ENCODE measurements at regions not wholly inside any gene's neighbourhood (a gene's known extent, or its start where the extent isn't known, plus 50 kb on each side); places are given as distances from the start of the nearest gene placed in this dataset.

- Mint-ChIP-seq H3K4me3 (no peak overlapping the region), H3K36me3 (ENCODE audit: low read depth) (no peaks in the 10 kb centered on the region), H3K27me3 (ENCODE audit: low read depth) (no peaks in the 10 kb centered on the region), H3K4me1 (ENCODE audit: low read depth) (peaks cover 15% of the 10 kb centered on the region), H3K9me3 (no peaks in the 10 kb centered on the region), H3K27ac (no peak overlapping the region)
- CTCF ChIA-PET: interaction anchor here (1.2 kb wide), 1 partner anchor 14 kb away, joined by 6 read pairs; no protein-coding TSS in a partner anchor
- intact Hi-C loops (cut with micrococcal nuclease): no loop called here
- no peak for DNase-seq
Measured at GRCh38 chr14:97444248-97444647, 647.1 kb downstream of the VRK1 start.

- H3K36me3 Mint-ChIP-seq (ENCODE audit: low read depth): no peaks in the 10 kb centered on the region
- CTCF ChIA-PET: no interaction called here
- H3K9me3 Mint-ChIP-seq: no peaks in the 10 kb centered on the region
- H3K4me3 Mint-ChIP-seq: no peak overlapping the region
- no peaks in the 10 kb centered on the region for H3K27me3 Mint-ChIP-seq (ENCODE audit: low read depth)
- peaks cover 15% of the 10 kb centered on the region for H3K4me1 Mint-ChIP-seq (ENCODE audit: low read depth)
- no peak for DNase-seq
- intact Hi-C loops (cut with micrococcal nuclease): no loop called here
- no peak overlapping the region for H3K27ac Mint-ChIP-seq
Measured at GRCh38 chr14:97445367-97445766, 648.2 kb downstream of the VRK1 start.

DNA sequence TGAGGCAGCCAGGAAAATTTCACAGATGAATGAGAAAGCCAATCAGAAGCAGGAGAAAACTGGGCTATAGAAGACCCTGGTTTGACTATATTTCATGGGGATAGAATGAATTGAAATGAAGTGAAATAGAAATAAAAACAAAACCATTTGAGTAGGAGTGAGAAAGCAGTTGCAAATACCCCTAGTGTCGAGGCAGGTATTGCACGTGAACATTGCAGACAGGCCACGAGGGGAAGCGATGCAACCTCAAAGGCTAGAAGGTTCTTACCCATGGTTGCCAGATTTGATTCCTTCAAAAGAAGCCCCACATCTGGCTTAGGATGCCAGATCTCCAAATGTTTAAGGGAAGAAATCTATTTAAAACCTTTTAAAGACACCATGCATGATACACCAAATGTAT lies 648.9 kb downstream of the VRK1 start:
- no peak overlapping the region for H3K4me3 Mint-ChIP-seq
- CTCF ChIA-PET: interaction anchor here (0.9 kb wide), 1 partner anchor 59 kb away, joined by 3 read pairs; no protein-coding TSS in a partner anchor

DNA sequence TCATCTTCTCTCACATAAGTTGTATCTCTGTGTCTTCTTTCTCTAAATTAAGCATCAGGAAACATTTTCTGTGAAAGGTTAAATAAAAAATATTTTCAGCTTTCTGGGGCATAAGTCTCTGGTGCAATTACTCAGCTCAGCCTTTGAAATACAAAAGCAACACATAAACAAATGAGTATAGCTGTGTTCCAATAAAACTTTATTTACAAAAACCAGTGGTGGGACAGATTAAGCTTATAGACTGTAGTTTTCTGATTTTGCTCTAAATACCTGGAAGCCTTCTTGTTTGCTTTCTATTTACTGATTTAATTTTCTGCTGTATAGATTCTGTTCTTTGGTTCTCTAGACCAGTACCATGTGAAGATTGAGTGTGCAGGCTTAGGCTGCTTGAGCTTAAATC lies 655.1 kb downstream of the VRK1 start:
- H3K27me3 Mint-ChIP-seq (ENCODE audit: low read depth): no peaks in the 10 kb centered on the region
- no peak overlapping the region for H3K27ac Mint-ChIP-seq
- no peak overlapping the region for H3K4me3 Mint-ChIP-seq
- CTCF ChIA-PET: interaction anchor here (0.7 kb wide), 1 partner anchor 724 kb away, joined by 3 read pairs; no protein-coding TSS in a partner anchor
- peaks cover 1% of the 10 kb centered on the region for H3K36me3 Mint-ChIP-seq (ENCODE audit: low read depth)
- no peaks in the 10 kb centered on the region for H3K9me3 Mint-ChIP-seq
- H3K4me1 Mint-ChIP-seq (ENCODE audit: low read depth): peaks cover 14% of the 10 kb centered on the region
- intact Hi-C loops (cut with micrococcal nuclease): loop anchor here (10.0 kb wide), 3 partner anchors 682 to 1732 kb away; no protein-coding TSS in a partner anchor
- DNase-seq: no peak

More for the DNA sequence above, 648.9 kb downstream of the VRK1 start:
- intact Hi-C loops (cut with micrococcal nuclease): no loop called here
- H3K27me3 Mint-ChIP-seq (ENCODE audit: low read depth): no peaks in the 10 kb centered on the region
- H3K27ac Mint-ChIP-seq: no peak overlapping the region
- H3K4me1 Mint-ChIP-seq (ENCODE audit: low read depth): peaks cover 15% of the 10 kb centered on the region
- no peaks in the 10 kb centered on the region for H3K36me3 Mint-ChIP-seq (ENCODE audit: low read depth)
- peak; percentile 37 for DNase-seq
- H3K9me3 Mint-ChIP-seq: no peaks in the 10 kb centered on the region

- CTCF ChIA-PET: no interaction called here
- H3K36me3 Mint-ChIP-seq (ENCODE audit: low read depth): peaks cover 2% of the 10 kb centered on the region
- intact Hi-C loops (cut with micrococcal nuclease): loop anchor here (10.0 kb wide), 3 partner anchors 681 to 1731 kb away; no protein-coding TSS in a partner anchor
- no peak overlapping the region for H3K27ac Mint-ChIP-seq
- H3K4me1 Mint-ChIP-seq (ENCODE audit: low read depth): peaks cover 26% of the 10 kb centered on the region
- no peaks in the 10 kb centered on the region for H3K27me3 Mint-ChIP-seq (ENCODE audit: low read depth)
- no peak overlapping the region for H3K4me3 Mint-ChIP-seq
- no peak for DNase-seq
- H3K9me3 Mint-ChIP-seq: no peaks in the 10 kb centered on the region
Measured at GRCh38 chr14:97453991-97454390, 656.8 kb downstream of the VRK1 start.

DNA sequence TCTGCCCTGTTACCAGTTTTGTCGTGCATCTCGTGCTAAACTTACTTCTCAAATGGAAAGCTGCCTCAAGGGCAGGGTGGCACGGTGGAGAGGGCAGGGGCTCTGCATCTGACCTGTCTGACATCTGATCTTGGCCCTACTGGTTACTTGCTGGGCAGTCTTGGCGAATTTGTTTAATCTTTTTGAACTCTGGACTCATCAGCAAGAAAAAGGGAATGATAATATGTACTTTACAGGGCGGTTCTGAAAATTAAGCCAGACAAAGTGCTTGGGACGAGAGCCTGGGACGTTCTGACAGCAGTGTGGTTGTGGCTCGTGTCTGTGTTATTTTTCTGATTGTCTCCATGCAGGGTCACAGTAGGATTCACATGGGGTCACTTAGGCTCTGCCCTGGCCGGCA lies 659.3 kb downstream of the VRK1 start:
- H3K4me1 Mint-ChIP-seq (ENCODE audit: low read depth): peaks cover 32% of the 10 kb centered on the region

DNA sequence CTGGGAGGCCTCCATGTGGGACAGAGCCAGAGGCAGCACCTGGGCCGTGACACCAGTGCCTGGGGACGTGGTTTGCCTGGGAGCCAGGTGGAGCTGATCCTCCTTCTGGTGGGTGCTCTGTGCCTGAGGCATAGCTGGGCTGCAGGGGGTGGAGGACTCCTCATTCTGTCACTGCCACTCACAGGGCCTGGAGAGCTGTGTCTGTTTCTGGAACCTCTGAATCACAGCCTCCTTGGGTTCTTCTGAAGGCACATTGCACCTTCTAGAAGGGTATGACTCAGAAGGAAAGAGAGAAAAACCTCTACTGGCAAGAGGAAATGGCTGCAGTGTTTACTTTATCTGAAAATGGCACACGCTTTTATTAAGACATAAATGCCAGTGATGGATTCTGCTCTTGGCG lies 659.8 kb downstream of the VRK1 start:
- Mint-ChIP-seq H3K9me3 (peaks cover 9% of the 10 kb centered on the region), H3K36me3 (ENCODE audit: low read depth) (peaks cover 22% of the 10 kb centered on the region), H3K4me1 (ENCODE audit: low read depth) (peaks cover 32% of the 10 kb centered on the region), H3K27me3 (ENCODE audit: low read depth) (no peaks in the 10 kb centered on the region), H3K4me3 (peak overlapping the region; percentile 32), H3K27ac (peak overlapping the region; percentile 100)
- intact Hi-C loops (cut with micrococcal nuclease): loop anchor here (1.0 to 10.0 kb wide), 10 partner anchors 48 to 1728 kb away; no protein-coding TSS in a partner anchor
- CTCF ChIA-PET: no interaction called here
- peak; percentile 89 for DNase-seq

More for the DNA sequence above, 659.3 kb downstream of the VRK1 start:
- DNase-seq: no peak
- H3K36me3 Mint-ChIP-seq (ENCODE audit: low read depth): peaks cover 17% of the 10 kb centered on the region
- CTCF ChIA-PET: no interaction called here
- peak overlapping the region; percentile 100 for H3K27ac Mint-ChIP-seq
- no peaks in the 10 kb centered on the region for H3K27me3 Mint-ChIP-seq (ENCODE audit: low read depth)
- intact Hi-C loops (cut with micrococcal nuclease): loop anchor here (5.0 to 10.0 kb wide), 8 partner anchors 166 to 1728 kb away; no protein-coding TSS in a partner anchor
- no peak overlapping the region for H3K4me3 Mint-ChIP-seq
- H3K9me3 Mint-ChIP-seq: peaks cover 4% of the 10 kb centered on the region

DNA sequence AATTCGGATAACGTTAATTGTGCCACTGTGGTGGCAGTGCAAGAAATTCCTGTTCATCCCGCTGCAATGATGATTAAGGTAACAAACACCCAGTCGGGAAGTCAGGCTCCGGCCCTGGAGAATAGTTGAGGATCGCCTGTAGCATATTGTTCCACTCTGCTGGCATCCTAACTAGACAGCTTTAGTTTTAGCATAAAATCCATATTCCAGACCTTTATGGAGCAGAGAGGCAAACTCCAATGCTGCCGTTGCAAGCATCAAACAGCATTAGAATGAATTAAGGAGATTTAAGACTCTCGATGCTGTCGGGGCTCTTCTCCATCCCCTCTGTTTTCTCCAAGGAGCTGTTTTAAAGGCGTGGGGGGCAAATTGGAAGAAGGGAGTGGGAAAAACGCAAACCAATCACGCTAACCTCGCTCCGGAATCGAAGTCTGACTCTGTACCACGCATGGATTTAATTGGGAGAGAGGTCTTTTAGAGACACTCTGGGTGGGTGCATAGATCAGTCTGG lies 660.4 kb downstream of the VRK1 start:
- Mint-ChIP-seq H3K4me3 (peak overlapping the region; percentile 96), H3K27ac (peak overlapping the region; percentile 100), H3K9me3 (peaks cover 16% of the 10 kb centered on the region), H3K27me3 (ENCODE audit: low read depth) (no peaks in the 10 kb centered on the region), H3K36me3 (ENCODE audit: low read depth) (peaks cover 28% of the 10 kb centered on the region), H3K4me1 (ENCODE audit: low read depth) (peaks cover 32% of the 10 kb centered on the region)
- no peak for DNase-seq
- CTCF ChIA-PET: interaction anchor here (1.1 kb wide), 1 partner anchor 14 kb away, joined by 6 read pairs; no protein-coding TSS in a partner anchor
- intact Hi-C loops (cut with micrococcal nuclease): loop anchor here (1.0 to 10.0 kb wide), 13 partner anchors 48 to 1815 kb away; partner anchors contain the start of gene BCL11B

DNA sequence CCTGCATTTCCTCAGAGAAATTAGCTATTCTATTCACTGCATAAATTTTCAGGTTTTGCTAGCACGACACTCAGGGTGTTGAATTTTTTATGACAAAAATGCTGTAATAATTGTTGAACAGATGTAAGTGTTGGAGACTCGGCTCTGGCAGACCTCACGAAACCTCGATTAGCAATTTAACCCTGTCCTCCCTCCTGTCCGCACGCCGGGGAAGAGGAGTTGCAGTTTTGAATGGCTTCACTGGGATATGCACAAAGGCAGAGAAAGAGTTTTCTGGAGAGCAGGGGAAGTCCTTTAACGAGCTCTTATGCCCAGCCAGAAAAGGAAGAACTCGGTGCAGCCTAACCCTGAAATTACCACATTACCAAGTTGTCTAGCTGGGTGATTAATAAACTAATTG lies 661.1 kb downstream of the VRK1 start:
- no peak for DNase-seq
- peaks cover 22% of the 10 kb centered on the region for H3K9me3 Mint-ChIP-seq
- H3K27me3 Mint-ChIP-seq (ENCODE audit: low read depth): no peaks in the 10 kb centered on the region
- H3K36me3 Mint-ChIP-seq (ENCODE audit: low read depth): peaks cover 35% of the 10 kb centered on the region
- CTCF ChIA-PET: interaction anchor here (0.7 to 1.1 kb wide), 2 partner anchors 15 to 682 kb away, joined by 3 to 6 read pairs; no protein-coding TSS in a partner anchor
- peaks cover 32% of the 10 kb centered on the region for H3K4me1 Mint-ChIP-seq (ENCODE audit: low read depth)
- intact Hi-C loops (cut with micrococcal nuclease): loop anchor here (2.0 to 10.0 kb wide), 11 partner anchors 145 to 1815 kb away; partner anchors contain the start of gene BCL11B
- peak overlapping the region; percentile 100 for H3K27ac Mint-ChIP-seq
- peak overlapping the region; percentile 96 for H3K4me3 Mint-ChIP-seq

DNA sequence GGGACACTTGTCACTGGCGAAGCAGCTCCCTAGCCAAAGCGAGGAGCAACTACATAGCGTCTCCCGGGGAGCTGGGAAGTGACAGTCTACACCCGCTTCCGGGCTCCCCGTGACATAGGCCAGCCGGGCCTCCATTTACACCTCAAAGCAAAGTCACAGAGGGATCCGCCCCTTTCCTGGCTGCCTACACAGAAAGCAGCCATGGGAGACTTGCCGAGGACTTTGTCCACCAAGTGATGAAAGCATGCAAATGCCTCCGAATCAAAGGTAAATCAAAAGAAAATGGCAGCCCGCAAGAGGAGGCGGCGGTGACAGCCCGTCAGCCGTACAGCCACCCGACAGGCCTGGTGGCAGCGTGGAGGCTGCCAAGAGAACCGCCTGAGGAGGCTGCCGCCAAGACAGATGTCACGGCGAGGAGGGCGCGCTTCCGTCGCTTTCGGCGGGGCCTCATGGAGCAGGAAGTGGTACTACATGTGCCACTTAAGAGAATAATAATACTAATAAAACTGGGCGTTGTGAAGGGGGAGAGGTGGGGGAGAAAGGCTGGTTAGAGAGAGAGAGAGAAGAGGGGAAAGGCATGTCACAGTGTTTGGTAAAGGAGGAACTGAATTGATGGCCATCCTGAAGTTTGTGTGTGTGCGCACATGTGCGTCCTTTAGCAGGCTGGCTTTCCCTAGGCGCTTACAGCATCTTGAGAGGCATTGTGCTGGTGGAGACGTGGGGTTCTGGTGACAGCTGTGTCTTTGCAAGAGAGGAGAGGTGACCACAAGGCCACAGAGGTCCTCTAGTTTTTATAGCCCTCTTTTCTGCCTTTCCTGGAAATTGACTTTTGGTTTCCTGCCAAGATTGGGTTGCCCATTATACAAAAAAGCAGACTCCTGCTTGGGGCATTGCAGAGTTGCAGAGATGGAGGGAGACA lies 661.7 kb downstream of the VRK1 start:
- peak overlapping the region; percentile 96 for H3K4me3 Mint-ChIP-seq
- intact Hi-C loops (cut with micrococcal nuclease): loop anchor here (2.0 to 10.0 kb wide), 11 partner anchors 144 to 1814 kb away; partner anchors contain the start of gene BCL11B
- H3K36me3 Mint-ChIP-seq (ENCODE audit: low read depth): peaks cover 41% of the 10 kb centered on the region
- H3K9me3 Mint-ChIP-seq: peaks cover 25% of the 10 kb centered on the region
- peaks cover 32% of the 10 kb centered on the region for H3K4me1 Mint-ChIP-seq (ENCODE audit: low read depth)
- CTCF ChIA-PET: interaction anchor here (0.7 to 1.1 kb wide), 2 partner anchors 15 to 681 kb away, joined by 3 to 6 read pairs; no protein-coding TSS in a partner anchor
- H3K27ac Mint-ChIP-seq: peak overlapping the region; percentile 100
- no peaks in the 10 kb centered on the region for H3K27me3 Mint-ChIP-seq (ENCODE audit: low read depth)
- DNase-seq: peak; percentile 91

DNA sequence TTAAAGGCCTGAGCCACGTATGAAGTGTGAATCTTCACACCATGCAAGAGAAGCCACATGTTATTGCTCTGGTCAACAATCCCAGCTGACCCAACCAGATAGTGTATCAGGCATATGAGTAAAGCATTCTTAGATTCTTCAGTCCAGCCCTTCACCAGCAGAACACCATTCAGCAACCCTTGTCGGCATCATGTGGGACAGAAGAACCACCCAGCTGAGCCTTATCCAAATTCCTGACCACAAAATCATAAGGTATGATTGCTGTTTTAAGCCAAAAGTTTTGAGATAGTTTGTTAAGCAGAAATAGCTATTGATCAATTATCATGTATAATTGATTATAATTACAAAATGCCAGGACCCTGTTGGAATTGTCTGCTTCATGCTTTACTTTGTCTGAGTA lies 664.9 kb downstream of the VRK1 start:
- no peaks in the 10 kb centered on the region for H3K27me3 Mint-ChIP-seq (ENCODE audit: low read depth)
- no peak overlapping the region for H3K4me3 Mint-ChIP-seq
- DNase-seq: no peak
- no peak overlapping the region for H3K27ac Mint-ChIP-seq
- intact Hi-C loops (cut with micrococcal nuclease): no loop called here
- CTCF ChIA-PET: interaction anchor here (0.6 kb wide), 1 partner anchor 198 kb away, joined by 5 read pairs; no protein-coding TSS in a partner anchor
- peaks cover 30% of the 10 kb centered on the region for H3K9me3 Mint-ChIP-seq
- H3K4me1 Mint-ChIP-seq (ENCODE audit: low read depth): peaks cover 27% of the 10 kb centered on the region
- peaks cover 65% of the 10 kb centered on the region for H3K36me3 Mint-ChIP-seq (ENCODE audit: low read depth)

DNA sequence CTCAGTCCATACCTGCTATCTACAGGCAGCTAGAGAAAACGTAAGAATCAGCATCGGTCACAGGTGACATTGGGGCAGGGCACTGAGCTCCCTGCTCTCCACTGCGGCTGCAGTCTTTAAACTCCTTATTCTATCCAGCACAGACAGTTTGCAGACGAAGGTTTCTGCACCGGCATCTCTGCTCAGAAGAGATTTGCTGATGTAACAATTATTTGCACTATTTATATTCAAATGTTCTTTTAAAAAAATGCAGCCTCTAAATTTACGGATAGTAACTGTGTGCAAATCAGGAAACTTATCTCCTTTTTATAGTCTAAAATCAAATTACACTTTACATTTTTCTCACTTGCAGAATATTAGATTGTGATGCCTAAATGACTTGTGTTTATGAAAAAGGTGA lies 671.0 kb downstream of the VRK1 start:
- no peak overlapping the region for H3K4me3 Mint-ChIP-seq
- CTCF ChIA-PET: interaction anchor here (0.7 to 1.4 kb wide), 2 partner anchors 10 to 53 kb away, joined by 3 read pairs; no protein-coding TSS in a partner anchor
- H3K27ac Mint-ChIP-seq: no peak overlapping the region
- H3K27me3 Mint-ChIP-seq (ENCODE audit: low read depth): no peaks in the 10 kb centered on the region
- peaks cover 65% of the 10 kb centered on the region for H3K36me3 Mint-ChIP-seq (ENCODE audit: low read depth)
- peaks cover 9% of the 10 kb centered on the region for H3K4me1 Mint-ChIP-seq (ENCODE audit: low read depth)
- peaks cover 8% of the 10 kb centered on the region for H3K9me3 Mint-ChIP-seq
- DNase-seq: no peak
- intact Hi-C loops (cut with micrococcal nuclease): no loop called here

Data from activated naive CD4-positive, alpha-beta T cell treated with anti-CD3 and anti-CD28 coated beads for 36 hours (primary cell).